ENCODE measurements at regions not wholly inside any gene's neighbourhood (a gene's known extent, or its start where the extent isn't known, plus 50 kb on each side); places are given as distances from the start of the nearest gene placed in this dataset.
A peak's percentile ranks its signal among the peaks of the same experiment; 100 is the strongest.

GRCh38 chr9:107431461-107431860, 58.1 kb downstream of the KLF4 start:
- no peak for DNase-seq (ENCODE audit: low read depth)

DNA sequence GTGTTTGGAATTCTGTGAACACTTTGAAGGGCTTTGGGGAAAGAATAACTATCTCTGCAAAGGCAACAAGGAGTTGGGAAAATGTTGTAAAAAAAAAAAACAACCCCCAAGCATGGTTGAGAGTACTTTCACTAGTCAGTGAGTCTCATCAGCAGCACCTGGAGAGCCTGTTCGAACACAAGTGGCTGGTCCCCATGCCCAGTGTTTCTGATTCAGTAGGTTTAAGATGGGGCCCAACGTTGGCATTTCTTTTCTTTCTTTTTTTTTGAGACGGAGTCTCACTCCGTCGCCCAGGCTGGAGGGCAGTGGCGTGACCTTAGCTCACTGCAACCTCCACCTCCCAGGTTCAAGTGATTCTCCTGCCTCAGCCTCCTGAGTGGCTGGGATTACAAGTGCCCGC, 59.5 kb downstream of the KLF4 start:
- DNase-seq (ENCODE audit: low read depth) = no peak

GRCh38 chr9:107426126-107426525, 63.4 kb downstream of the KLF4 start:
- no peak for DNase-seq (ENCODE audit: low read depth)

GRCh38 chr9:107425101-107426025, 64.2 kb downstream of the KLF4 start:
- DNase-seq (ENCODE audit: low read depth) = peak; percentile 81

- no peak for DNase-seq (ENCODE audit: low read depth)
Measured at GRCh38 chr9:107423540-107423939, 66.0 kb downstream of the KLF4 start.

- peak; percentile 87 for DNase-seq (ENCODE audit: low read depth)
Measured at GRCh38 chr9:107422189-107423185, 67.1 kb downstream of the KLF4 start.

GRCh38 chr9:107410420-107410819, 79.1 kb downstream of the KLF4 start:
- DNase-seq (ENCODE audit: low read depth) = no peak

DNA sequence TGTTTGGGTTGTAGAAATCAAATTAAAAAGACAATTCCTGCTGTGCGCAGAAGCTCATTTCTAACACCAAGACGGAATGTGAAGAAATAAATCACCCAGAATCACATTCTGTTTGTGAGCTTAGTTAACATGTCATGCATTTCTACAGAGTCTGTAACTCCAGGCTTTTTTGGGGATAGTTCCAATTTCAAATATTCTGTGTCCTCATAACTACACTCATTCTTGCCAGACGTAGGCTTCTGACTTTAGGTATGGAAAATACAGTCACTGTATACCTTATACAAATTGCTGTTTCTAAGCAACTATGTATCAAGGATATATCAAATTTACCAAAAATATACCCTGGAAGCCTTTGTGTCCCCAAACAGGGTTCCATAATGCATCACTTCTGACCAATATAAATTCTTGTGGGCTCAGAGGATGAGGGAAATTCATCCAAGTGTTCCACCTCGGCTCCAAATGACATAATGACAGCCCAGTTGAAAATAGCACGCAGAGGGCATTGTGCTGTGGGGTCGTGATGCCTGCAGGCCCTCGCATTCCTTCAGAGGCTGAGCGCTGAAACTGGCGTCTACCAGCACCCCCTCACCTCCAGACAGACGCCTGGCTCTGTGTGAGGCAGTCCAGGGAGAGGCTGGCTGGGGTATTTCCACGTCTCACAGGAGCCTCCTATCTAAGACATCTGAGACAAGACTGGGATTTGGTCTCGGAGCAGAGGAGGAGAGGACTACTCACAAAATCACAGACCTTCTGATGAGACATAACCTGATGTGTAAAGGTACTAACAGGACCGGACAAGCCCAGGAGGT, 79.8 kb downstream of the KLF4 start:
- DNase-seq (ENCODE audit: low read depth) = no peak

DNA sequence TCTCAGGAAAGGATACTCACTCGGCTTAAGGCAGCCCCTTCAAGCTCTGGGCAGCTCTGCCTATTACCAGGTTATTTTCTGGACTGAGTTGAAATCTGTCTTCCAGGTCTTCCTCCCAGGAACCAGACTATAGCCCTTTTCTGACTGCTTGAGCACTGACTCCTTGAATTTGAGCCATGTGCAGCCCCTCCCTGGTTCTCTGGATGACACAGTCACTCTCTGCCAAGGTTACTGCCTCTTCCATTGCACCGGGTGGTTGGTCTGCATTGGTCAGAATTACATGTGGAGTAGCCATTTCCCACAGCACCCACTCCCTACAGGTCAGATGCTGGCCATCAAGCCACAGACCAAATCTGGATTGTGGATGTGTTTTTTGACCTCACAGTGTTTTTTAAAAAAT, 81.9 kb downstream of the KLF4 start:
- no peak for DNase-seq (ENCODE audit: low read depth)

GRCh38 chr9:107405511-107405910, 84.1 kb downstream of the KLF4 start:
- no peak for DNase-seq (ENCODE audit: low read depth)

- DNase-seq (ENCODE audit: low read depth) = no peak
Measured at GRCh38 chr9:107404736-107405135, 84.8 kb downstream of the KLF4 start.

DNA sequence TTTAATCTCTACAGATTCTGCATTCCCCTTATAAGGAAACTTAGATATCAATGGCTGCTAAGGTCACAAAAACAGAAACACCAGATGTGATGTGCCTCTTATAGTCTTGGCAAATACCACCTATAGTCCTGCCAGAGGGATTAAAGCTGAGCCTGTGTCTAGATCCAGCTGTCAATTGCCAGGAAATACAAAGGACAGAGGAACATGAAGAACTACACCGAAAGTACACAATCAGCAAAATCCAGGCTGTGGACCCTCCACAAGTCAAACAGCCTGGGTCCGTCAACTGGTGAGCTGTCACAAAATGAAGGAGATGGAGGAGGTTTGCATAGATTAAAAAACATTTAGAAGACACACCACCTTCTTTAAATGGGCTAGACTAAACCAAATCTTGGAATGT, 85.4 kb downstream of the KLF4 start:
- no peak for DNase-seq (ENCODE audit: low read depth)

DNA sequence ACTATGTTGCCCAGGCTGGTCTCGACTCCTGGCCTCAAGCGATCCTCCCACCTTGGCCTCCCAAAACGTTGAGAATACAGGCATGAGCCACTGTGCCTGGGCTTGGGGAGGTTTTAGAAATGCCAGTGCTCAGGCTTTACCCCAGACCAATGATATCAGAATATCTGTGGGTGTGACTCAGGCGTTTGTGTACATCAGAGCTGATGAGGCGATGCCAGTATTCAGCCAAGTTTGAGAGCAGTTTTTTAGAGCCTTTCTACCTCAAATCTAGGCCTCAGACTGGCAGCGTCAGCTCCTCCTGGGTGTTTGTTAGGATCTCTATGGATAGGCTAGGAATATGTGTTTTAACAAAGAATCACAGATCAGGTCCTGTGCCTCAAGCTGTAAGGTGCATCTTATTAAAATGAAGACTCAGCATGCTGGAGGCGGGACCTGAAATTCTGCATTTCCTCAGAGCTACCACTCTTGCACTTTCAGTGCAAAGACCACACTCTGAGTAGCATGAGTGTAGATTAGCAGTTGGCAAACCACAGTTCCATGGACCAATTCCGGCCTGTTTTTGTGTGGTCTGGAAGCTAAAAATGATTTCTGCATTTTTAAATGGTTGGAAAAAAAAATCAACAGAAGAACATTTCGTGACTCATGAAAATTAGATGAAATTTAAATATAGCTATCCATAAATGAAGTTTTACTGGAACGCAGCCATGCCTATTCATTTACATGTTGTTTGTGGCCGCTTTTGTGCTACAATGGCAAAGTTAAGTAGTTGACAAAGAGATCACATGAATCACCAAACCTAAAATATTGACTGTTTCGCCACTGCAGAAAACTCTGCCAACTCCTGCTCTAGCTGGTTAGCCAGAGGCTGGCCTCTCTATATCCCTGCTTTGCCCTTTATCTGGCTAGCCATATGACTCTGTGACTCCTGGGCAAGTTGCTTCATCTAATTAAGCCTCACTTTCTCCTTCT, 92.2 kb downstream of the KLF4 start:
- peak; percentile 34 for DNase-seq (ENCODE audit: low read depth)

- no peak for DNase-seq (ENCODE audit: low read depth)
Measured at GRCh38 chr9:107394264-107394663, 95.3 kb downstream of the KLF4 start.

GRCh38 chr9:107390778-107391177, 98.8 kb downstream of the KLF4 start:
- DNase-seq (ENCODE audit: low read depth) = no peak

DNA sequence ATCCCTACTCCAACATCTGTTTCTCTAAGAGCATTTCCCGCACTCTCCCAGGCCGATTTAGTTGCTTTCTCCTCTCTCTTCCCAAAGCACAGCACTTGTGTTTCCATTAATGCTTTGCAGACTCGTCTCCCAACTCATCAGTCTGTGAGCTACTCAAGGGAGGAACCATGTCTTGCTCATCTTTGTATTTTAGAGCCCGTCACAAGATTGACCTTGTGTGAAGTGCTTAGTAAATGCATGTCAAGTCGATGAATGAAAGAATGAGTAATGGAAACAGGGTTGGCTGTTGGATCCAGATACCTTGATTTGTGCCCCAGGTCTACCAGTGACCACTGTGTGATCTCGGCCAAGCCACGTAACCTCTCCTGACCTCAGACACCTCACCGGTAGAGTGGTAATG, 99.3 kb downstream of the KLF4 start:
- no peak for DNase-seq (ENCODE audit: low read depth)

DNA sequence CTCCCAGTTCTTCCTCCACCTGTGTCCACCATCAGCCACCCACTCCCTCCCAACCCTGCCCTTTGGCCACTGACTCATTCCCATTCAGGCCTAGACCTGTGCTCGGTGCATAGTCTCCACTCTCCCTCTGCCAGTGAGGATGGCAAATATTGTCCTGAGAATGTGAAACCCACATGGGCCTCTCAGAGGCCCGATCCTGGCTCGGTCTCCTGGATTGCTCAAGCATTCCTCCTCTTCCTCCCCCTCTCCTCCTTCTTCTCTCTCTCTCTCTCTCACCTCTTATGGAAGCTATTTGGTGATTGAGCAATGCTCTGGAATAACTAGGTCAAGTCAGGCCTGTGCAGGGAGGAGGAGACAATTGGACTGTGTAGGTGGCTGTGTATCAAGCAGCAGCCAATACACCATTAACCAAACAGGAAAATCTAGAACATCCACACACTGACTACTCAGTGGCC, 99.9 kb downstream of the KLF4 start:
- no peak for DNase-seq (ENCODE audit: low read depth)

- no peak for DNase-seq (ENCODE audit: low read depth)
Measured at GRCh38 chr9:107388890-107389289, 100.7 kb downstream of the KLF4 start.

DNA sequence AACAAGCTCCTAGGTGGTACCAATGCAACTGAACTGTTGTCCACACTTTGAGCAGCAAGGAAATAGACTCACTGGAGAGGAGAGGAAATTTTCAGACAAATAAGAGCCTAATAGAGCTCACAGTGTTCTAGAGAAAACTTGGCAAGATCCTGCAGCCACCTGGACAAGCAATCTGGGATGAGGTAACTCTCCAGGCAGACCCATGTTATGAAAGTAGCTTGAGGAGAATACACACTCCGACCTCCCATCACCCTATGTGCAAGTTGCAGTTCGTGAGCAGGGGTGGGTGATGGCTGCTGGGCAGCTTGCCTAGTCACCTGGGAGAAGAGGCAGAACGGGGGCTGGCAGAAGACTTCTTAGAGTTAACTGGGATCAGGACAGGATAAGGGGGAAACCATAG, 102.2 kb downstream of the KLF4 start:
- DNase-seq (ENCODE audit: low read depth) = no peak

DNA sequence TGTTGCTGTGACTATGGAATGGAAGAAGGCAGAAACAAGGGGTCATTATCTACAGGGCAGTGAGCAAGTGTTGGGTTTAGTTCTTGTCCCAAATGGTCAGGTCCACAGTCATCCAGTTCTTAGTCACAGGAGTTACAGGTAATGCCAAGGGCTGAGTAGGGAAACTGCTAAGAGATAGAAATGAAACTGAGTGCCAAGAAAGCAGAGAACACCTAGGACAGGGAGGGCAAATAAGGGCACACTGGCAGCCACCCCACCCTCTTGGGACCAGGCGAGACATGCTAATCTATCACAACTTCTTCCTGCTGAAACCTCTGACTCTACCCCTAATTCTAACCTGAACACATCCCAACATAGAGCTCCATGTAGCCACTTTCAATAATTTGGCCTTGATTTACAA, 103.2 kb downstream of the KLF4 start:
- no peak for DNase-seq (ENCODE audit: low read depth)

All from Daoy (cell line).